OCI-LY7 (cell line): ENCODE measurements at regions not wholly inside any gene's neighbourhood (a gene's known extent, or its start where the extent isn't known, plus 50 kb on each side); places are given as distances from the start of the nearest gene placed in this dataset.

ENCODE experiments used
- BruUV-seq: library from RNA; stranded (reverse); fragments of 400-500 nt; replicated peaks from 2 replicates; lab custom pipeline; 2021; lab: Mats Ljungman, UMichigan
- CTCF ChIA-PET: fragments of 300-600 bp; sonication (Branson Sonifier 250); formaldehyde crosslinking; loops from one replicate; lab custom pipeline; 2022; ENCODE audit warnings: antibody characterized with exemption; ENCODE audit not compliant: unreplicated experiment; lab: Charles Lee
- POLR2A ChIA-PET: fragments of 300-600 bp; sonication (Branson Sonifier 250); formaldehyde crosslinking; loops from one replicate; lab custom pipeline; 2022; ENCODE audit warnings: antibody characterized with exemption; lab: Charles Lee
- DNase-seq: peaks from one replicate; pipeline ENCODE4 v3.0.0-alpha.2; 2015; ENCODE audit warnings: low spot score
- H2AFZ ChIP-seq: fragments of 200-600 bp; sonication (generic), shearing (Covaris generic); 2 replicates; pipeline ENCODE4 v1.6.1; 2014; ENCODE audit warnings: mild to moderate bottlenecking, antibody characterized with exemption, low read length, moderate library complexity
- H3K27ac ChIP-seq: fragments of 200-600 bp; sonication (generic); 2 replicates; pipeline ENCODE4 v1.5.1; 2014; ENCODE audit warnings: mixed run types, low read depth, mild to moderate bottlenecking, moderate library complexity, low read length, inconsistent platforms; ENCODE audit not compliant: poor library complexity, severe bottlenecking
- H3K36me3 ChIP-seq: fragments of 200-600 bp; sonication (generic); 2 replicates; pipeline ENCODE4 v1.6.1; 2014; ENCODE audit warnings: mild to moderate bottlenecking, antibody characterized with exemption, low read length, moderate library complexity, mixed read lengths; ENCODE audit not compliant: insufficient read depth
- H3K4me1 ChIP-seq: fragments of 200-600 bp; sonication (generic); 2 replicates; pipeline ENCODE4 v1.5.1; 2014; ENCODE audit warnings: mild to moderate bottlenecking, low read length; ENCODE audit not compliant: insufficient read depth, poor library complexity, severe bottlenecking
- H3K4me2 ChIP-seq: fragments of 200-600 bp; sonication (generic); 2 replicates; pipeline ENCODE4 v1.6.1; 2014; ENCODE audit warnings: mild to moderate bottlenecking, low read length
- H3K4me3 ChIP-seq: fragments of 200-600 bp; sonication (generic); 2 replicates; pipeline ENCODE4 v1.5.1; 2014; ENCODE audit warnings: mild to moderate bottlenecking, low read depth, low read length; ENCODE audit not compliant: poor library complexity, severe bottlenecking
- H3K79me2 ChIP-seq: fragments of 200-600 bp; sonication (generic); 2 replicates; pipeline ENCODE4 v1.6.1; 2016; ENCODE audit warnings: low read depth, mild to moderate bottlenecking, low read length, moderate library complexity, mixed read lengths; ENCODE audit not compliant: insufficient read depth
- H3K9me2 ChIP-seq: fragments of 200-600 bp; sonication (generic); 2 replicates; pipeline ENCODE4 v1.6.1; 2016; ENCODE audit warnings: mild to moderate bottlenecking, low read length, mixed read lengths; ENCODE audit not compliant: insufficient read depth
- H3K9me3 ChIP-seq: fragments of 200-600 bp; sonication (generic); 2 replicates; pipeline ENCODE4 v1.6.1; 2014; ENCODE audit warnings: mild to moderate bottlenecking, mixed run types, low read length, mixed read lengths
- H4K20me1 ChIP-seq: fragments of 200-600 bp; sonication (generic); 2 replicates; pipeline ENCODE4 v1.6.1; 2014; ENCODE audit warnings: mild to moderate bottlenecking, antibody characterized with exemption, low read length, moderate library complexity, mixed read lengths; ENCODE audit not compliant: insufficient read depth
- EZH2phosphoT487 ChIP-seq: fragments of 200-600 bp; sonication (generic); IDR thresholded peaks from 2 replicates; pipeline ENCODE4 v1.6.1; 2018; ENCODE audit warnings: low read depth, borderline replicate concordance, mild to moderate bottlenecking, mixed run types, antibody characterized with exemption, low read length, moderate library complexity, mixed read lengths
- intact Hi-C: fragments of 100-400 bp; cut with micrococcal nuclease; formaldehyde crosslinking; loops from one replicate; pipeline ENCODE4 v1.10.0; 2022; ENCODE audit not compliant: unreplicated experiment
- TF ChIP-seq, protein P1 (sequence below): fragments of 200-600 bp; sonication (generic); conservative IDR thresholded peaks from 2 replicates; pipeline ENCODE4 v1.5.1; 2014; ENCODE audit warnings: mild to moderate bottlenecking, antibody characterized with exemption, low read length, moderate library complexity, mixed read lengths

DNA sequence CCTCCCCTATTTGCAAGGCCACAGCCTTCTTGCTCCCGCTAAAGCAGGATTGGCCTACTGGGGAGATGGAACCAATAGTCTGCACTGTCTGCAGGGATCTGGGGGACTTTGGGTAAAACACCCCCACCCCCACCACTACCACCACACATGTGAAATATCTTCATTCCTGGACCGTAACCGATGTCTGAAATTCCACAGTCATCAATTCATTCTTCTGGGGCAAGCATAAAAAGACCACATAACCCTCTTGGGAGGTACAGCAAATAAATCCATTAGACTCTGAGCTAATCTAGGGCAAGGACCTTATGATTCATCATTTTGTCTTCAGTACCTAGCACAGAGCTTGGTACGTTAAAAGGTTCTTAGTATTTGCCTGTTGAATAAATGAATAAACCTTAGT lies 307.8 kb downstream of the GPAM start:
- no TSS peak for BruUV-seq
- Histone ChIP-seq H3K4me3 (no peak overlapping the region), H3K36me3 (no peaks in the 10 kb centered on the region), H3K4me2 (no peak overlapping the region), H2AFZ (no peak overlapping the region), H3K79me2 (no peaks in the 10 kb centered on the region), H3K9me3 (no peaks in the 10 kb centered on the region), H3K4me1 (no peaks in the 10 kb centered on the region), H4K20me1 (no peaks in the 10 kb centered on the region), H3K9me2 (no peaks in the 10 kb centered on the region), H3K27ac (no peak overlapping the region)
- no peak for DNase-seq
- intact Hi-C loops: no loop called here
- no peak for TF ChIP-seq EZH2phosphoT487
- TF ChIP-seq, protein P1, sequence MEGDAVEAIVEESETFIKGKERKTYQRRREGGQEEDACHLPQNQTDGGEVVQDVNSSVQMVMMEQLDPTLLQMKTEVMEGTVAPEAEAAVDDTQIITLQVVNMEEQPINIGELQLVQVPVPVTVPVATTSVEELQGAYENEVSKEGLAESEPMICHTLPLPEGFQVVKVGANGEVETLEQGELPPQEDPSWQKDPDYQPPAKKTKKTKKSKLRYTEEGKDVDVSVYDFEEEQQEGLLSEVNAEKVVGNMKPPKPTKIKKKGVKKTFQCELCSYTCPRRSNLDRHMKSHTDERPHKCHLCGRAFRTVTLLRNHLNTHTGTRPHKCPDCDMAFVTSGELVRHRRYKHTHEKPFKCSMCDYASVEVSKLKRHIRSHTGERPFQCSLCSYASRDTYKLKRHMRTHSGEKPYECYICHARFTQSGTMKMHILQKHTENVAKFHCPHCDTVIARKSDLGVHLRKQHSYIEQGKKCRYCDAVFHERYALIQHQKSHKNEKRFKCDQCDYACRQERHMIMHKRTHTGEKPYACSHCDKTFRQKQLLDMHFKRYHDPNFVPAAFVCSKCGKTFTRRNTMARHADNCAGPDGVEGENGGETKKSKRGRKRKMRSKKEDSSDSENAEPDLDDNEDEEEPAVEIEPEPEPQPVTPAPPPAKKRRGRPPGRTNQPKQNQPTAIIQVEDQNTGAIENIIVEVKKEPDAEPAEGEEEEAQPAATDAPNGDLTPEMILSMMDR: no peak
- ChIA-PET POLR2A (no interaction called here), CTCF (no interaction called here)

DNA sequence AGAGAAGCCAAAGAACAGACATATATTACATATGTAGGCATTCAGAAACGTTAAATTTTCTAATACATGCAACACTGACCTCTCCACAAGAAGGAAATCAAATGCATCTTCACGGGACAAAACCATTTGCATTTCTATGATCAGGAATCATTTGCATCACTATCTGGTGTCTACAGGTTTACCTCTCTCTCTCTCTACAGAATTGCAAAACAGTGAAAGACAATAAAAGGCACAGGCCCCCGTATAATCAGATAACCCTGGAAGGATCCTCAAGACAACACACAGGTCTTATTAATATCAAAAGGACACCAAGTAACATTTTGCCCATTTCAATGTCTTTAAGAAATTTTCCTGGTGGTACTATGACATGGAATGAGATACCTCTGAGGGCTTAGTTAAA lies 306.3 kb downstream of the GPAM start:
- Histone ChIP-seq H4K20me1 (no peaks in the 10 kb centered on the region), H3K36me3 (no peaks in the 10 kb centered on the region), H2AFZ (no peak overlapping the region), H3K4me3 (no peak overlapping the region), H3K79me2 (no peaks in the 10 kb centered on the region), H3K4me2 (no peak overlapping the region), H3K9me2 (no peaks in the 10 kb centered on the region), H3K27ac (no peak overlapping the region), H3K9me3 (no peaks in the 10 kb centered on the region), H3K4me1 (no peaks in the 10 kb centered on the region)
- intact Hi-C loops: no loop called here
- DNase-seq: no peak
- no TSS peak for BruUV-seq
- POLR2A ChIA-PET: no interaction called here
- CTCF ChIA-PET: no interaction called here
- TF ChIP-seq EZH2phosphoT487: no peak
- TF ChIP-seq, protein P1: no peak

DNA sequence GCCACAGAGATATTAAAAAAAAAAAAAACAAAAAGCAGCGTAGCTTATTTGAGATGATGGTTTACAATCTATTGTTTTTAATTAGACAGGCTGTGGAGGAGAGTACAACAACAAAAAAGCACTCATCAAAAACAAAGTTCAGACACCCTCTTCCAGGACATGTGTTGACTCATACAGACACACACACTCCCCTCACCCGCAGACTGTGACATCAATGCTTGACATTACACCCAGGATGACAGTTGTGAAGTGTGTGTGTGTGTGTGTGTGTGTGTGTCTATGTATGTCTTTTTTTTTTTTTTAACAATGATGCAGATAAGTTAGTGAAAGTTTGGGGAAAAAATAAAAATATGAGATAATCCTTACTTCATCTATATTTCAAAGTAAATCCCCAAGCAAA lies 303.6 kb downstream of the GPAM start:
- no peaks in the 10 kb centered on the region for H3K9me2 ChIP-seq
- H3K79me2 ChIP-seq: no peaks in the 10 kb centered on the region
- H4K20me1 ChIP-seq: no peaks in the 10 kb centered on the region
- H3K36me3 ChIP-seq: no peaks in the 10 kb centered on the region
- intact Hi-C loops: no loop called here
- no peak overlapping the region for H3K27ac ChIP-seq
- no peak overlapping the region for H2AFZ ChIP-seq
- H3K9me3 ChIP-seq: no peaks in the 10 kb centered on the region
- DNase-seq: no peak
- no TSS peak for BruUV-seq
- ChIA-PET POLR2A (no interaction called here), CTCF (no interaction called here)
- H3K4me1 ChIP-seq: no peaks in the 10 kb centered on the region
- H3K4me2 ChIP-seq: no peak overlapping the region
- no peak overlapping the region for H3K4me3 ChIP-seq
- no peak for TF ChIP-seq EZH2phosphoT487
- TF ChIP-seq, protein P1: no peak
